Astrocyte (in vitro differentiated cells and primary cell): ENCODE measurements at regions not wholly inside any gene's neighbourhood (a gene's known extent, or its start where the extent isn't known, plus 50 kb on each side); places are given as distances from the start of the nearest gene placed in this dataset.

Source experiments
- DNase-seq: peaks from one replicate; pipeline ENCODE4 v3.0.0-alpha.2; 2010; ENCODE audit warnings: low read depth
- FAIRE-seq: peaks from 2 replicates; lab custom pipeline; 2011; peaks lifted over from hg19 to GRCh38; lab: Jason Lieb, UNC
- H2AFZ ChIP-seq: 2 replicates; pipeline ENCODE4 v1.6.0; 2012; ENCODE audit warnings: low read depth, low read length, inconsistent platforms
- H3K27ac ChIP-seq: 2 replicates; pipeline ENCODE4 v1.5.1; 2011; ENCODE audit warnings: low read depth, low read length, inconsistent platforms
- H3K27me3 ChIP-seq: 2 replicates; pipeline ENCODE4 v1.6.0; 2011; ENCODE audit warnings: low read length, inconsistent platforms; ENCODE audit not compliant: insufficient read depth
- H3K36me3 ChIP-seq: 2 replicates; pipeline ENCODE4 v1.5.1; 2011; ENCODE audit warnings: low read length, inconsistent platforms; ENCODE audit not compliant: insufficient read depth
- H3K4me1 ChIP-seq: 2 replicates; pipeline ENCODE4 v1.5.1; 2011; ENCODE audit warnings: low read length, inconsistent platforms; ENCODE audit not compliant: insufficient read depth
- H3K4me2 ChIP-seq: 2 replicates; pipeline ENCODE4 v1.6.0; 2012; ENCODE audit warnings: low read length, inconsistent platforms
- H3K4me3 ChIP-seq: 2 replicates; pipeline ENCODE4 v1.5.1; 2011; ENCODE audit warnings: low read depth, mild to moderate bottlenecking, low read length, inconsistent platforms; ENCODE audit not compliant: insufficient read depth
- H3K79me2 ChIP-seq: 2 replicates; pipeline ENCODE4 v1.6.0; 2012; ENCODE audit warnings: mild to moderate bottlenecking, low read length, inconsistent platforms; ENCODE audit not compliant: insufficient read depth
- H3K9ac ChIP-seq: 2 replicates; pipeline ENCODE4 v1.6.0; 2012; ENCODE audit warnings: mild to moderate bottlenecking, low read length, inconsistent platforms
- H3K9me3 ChIP-seq: 2 replicates; pipeline ENCODE4 v1.5.1; 2012; ENCODE audit warnings: low read depth, mild to moderate bottlenecking, low read length, inconsistent platforms; ENCODE audit not compliant: insufficient read depth
- H4K20me1 ChIP-seq: 2 replicates; pipeline ENCODE4 v1.6.0; 2012; ENCODE audit warnings: low read length, inconsistent platforms; ENCODE audit not compliant: insufficient read depth
- H3K27ac Mint-ChIP-seq: one replicate; pipeline ENCODE4 v1.8.0; 2021; ENCODE audit warnings: mild to moderate bottlenecking, mixed read lengths; ENCODE audit not compliant: unreplicated experiment
- H3K27me3 Mint-ChIP-seq: one replicate; pipeline ENCODE4 v1.8.0; 2021; ENCODE audit warnings: low read depth, mixed read lengths; ENCODE audit not compliant: unreplicated experiment
- H3K36me3 Mint-ChIP-seq: one replicate; pipeline ENCODE4 v1.8.0; 2021; ENCODE audit warnings: low read depth, mixed read lengths; ENCODE audit not compliant: unreplicated experiment
- H3K4me1 Mint-ChIP-seq: one replicate; pipeline ENCODE4 v1.8.0; 2021; ENCODE audit warnings: low read depth, mixed read lengths; ENCODE audit not compliant: unreplicated experiment
- H3K4me3 Mint-ChIP-seq: one replicate; pipeline ENCODE4 v1.8.0; 2021; ENCODE audit warnings: mild to moderate bottlenecking, moderate library complexity, mixed read lengths; ENCODE audit not compliant: unreplicated experiment
- H3K9me3 Mint-ChIP-seq: one replicate; pipeline ENCODE4 v1.8.0; 2021; ENCODE audit warnings: mild to moderate bottlenecking, mixed read lengths; ENCODE audit not compliant: unreplicated experiment
- EZH2 ChIP-seq: IDR thresholded peaks from 2 replicates; pipeline ENCODE4 v1.6.1; 2012; ENCODE audit warnings: mild to moderate bottlenecking, low read length, inconsistent platforms; ENCODE audit not compliant: insufficient read depth
- TF ChIP-seq, protein P1 (sequence below): IDR thresholded peaks from 2 replicates; pipeline ENCODE4 v1.5.1; 2011; ENCODE audit warnings: low read depth, mild to moderate bottlenecking, inconsistent platforms, low read length, moderate library complexity; ENCODE audit not compliant: insufficient read depth

DNA sequence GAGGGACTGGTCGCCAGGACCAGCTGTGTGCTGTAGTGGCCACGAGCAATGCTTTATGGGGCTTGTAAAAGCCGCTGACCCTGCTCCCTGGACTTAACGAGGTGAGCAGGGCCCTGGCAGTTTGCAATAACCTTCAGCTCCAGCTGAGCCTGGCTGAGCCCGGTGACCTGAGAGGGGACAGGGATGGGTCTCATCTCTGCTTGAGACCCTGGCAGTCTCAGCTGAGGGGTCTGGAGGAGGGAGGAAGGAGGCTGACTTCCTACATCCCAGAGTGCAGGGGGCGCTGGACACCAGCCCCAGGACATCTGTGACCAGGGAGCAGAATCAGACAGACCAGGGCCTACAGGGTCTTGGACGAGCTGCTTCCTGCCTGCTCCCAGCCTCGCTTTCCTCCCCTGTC, 277.5 kb upstream of the MVB12B start:
- Histone ChIP-seq H3K9ac (no peak overlapping the region), H3K4me1 (no peaks in the 10 kb centered on the region), H3K27me3 (peaks cover 20% of the 10 kb centered on the region), H3K4me2 (no peak overlapping the region), H3K4me3 (no peak overlapping the region), H4K20me1 (no peaks in the 10 kb centered on the region), H3K27ac (no peak overlapping the region), H2AFZ (no peak overlapping the region), H3K9me3 (peaks cover 6% of the 10 kb centered on the region), H3K36me3 (no peaks in the 10 kb centered on the region), H3K79me2 (no peaks in the 10 kb centered on the region)
- FAIRE-seq: no peak
- TF ChIP-seq EZH2: no peak
- TF ChIP-seq, protein P1, sequence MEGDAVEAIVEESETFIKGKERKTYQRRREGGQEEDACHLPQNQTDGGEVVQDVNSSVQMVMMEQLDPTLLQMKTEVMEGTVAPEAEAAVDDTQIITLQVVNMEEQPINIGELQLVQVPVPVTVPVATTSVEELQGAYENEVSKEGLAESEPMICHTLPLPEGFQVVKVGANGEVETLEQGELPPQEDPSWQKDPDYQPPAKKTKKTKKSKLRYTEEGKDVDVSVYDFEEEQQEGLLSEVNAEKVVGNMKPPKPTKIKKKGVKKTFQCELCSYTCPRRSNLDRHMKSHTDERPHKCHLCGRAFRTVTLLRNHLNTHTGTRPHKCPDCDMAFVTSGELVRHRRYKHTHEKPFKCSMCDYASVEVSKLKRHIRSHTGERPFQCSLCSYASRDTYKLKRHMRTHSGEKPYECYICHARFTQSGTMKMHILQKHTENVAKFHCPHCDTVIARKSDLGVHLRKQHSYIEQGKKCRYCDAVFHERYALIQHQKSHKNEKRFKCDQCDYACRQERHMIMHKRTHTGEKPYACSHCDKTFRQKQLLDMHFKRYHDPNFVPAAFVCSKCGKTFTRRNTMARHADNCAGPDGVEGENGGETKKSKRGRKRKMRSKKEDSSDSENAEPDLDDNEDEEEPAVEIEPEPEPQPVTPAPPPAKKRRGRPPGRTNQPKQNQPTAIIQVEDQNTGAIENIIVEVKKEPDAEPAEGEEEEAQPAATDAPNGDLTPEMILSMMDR: no peak
- H3K4me3 Mint-ChIP-seq: no peak overlapping the region
- no peak overlapping the region for H3K27ac Mint-ChIP-seq
- H3K9me3 Mint-ChIP-seq: peaks cover 3% of the 10 kb centered on the region
- no peaks in the 10 kb centered on the region for H3K36me3 Mint-ChIP-seq
- H3K27me3 Mint-ChIP-seq: peaks cover 22% of the 10 kb centered on the region
- peaks cover 2% of the 10 kb centered on the region for H3K4me1 Mint-ChIP-seq
- no peak for DNase-seq

- Mint-ChIP-seq H3K9me3 (peaks cover 3% of the 10 kb centered on the region), H3K27me3 (peaks cover 27% of the 10 kb centered on the region), H3K36me3 (no peaks in the 10 kb centered on the region), H3K4me1 (peaks cover 2% of the 10 kb centered on the region), H3K4me3 (no peak overlapping the region), H3K27ac (no peak overlapping the region)
- no peak overlapping the region for H3K27ac ChIP-seq
- DNase-seq (no peak), FAIRE-seq (no peak)
- H3K4me3 ChIP-seq: no peak overlapping the region
- no peak overlapping the region for H2AFZ ChIP-seq
- H3K9me3 ChIP-seq: peaks cover 6% of the 10 kb centered on the region
- H3K4me1 ChIP-seq: peaks cover 2% of the 10 kb centered on the region
- H3K9ac ChIP-seq: no peak overlapping the region
- H3K36me3 ChIP-seq: no peaks in the 10 kb centered on the region
- H3K79me2 ChIP-seq: no peaks in the 10 kb centered on the region
- H4K20me1 ChIP-seq: no peaks in the 10 kb centered on the region
- TF ChIP-seq, protein P1: no peak
- no peak for TF ChIP-seq EZH2
- peaks cover 20% of the 10 kb centered on the region for H3K27me3 ChIP-seq
- no peak overlapping the region for H3K4me2 ChIP-seq
These were observed 276.6 kb upstream of the MVB12B start for GRCh38 chr9:126049896-126050604.

DNA sequence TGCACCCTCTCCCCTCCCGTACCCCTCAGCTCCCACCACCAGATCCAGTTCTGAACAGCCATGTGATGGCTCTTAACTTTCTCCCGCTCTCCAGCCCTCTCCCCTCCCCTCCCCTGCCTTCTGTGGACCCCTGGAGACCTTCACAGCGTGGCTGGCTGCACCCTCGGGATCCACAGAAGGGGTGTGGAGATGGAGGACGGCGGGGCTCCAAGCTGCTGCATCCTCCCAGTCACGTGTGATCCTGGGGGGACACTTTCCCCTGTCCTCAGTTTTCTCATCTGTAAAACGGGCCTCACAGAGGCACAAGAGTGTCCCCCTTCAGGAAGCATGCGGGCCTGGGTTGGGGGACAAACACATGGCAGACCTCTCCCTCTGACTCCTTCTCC, 276.0 kb upstream of the MVB12B start:
- H3K4me1 ChIP-seq: peaks cover 7% of the 10 kb centered on the region
- H3K9me3 Mint-ChIP-seq: peaks cover 3% of the 10 kb centered on the region
- no peaks in the 10 kb centered on the region for H3K36me3 Mint-ChIP-seq
- no peak overlapping the region for H3K27ac Mint-ChIP-seq
- FAIRE-seq: no peak
- peaks cover 6% of the 10 kb centered on the region for H3K9me3 ChIP-seq
- DNase-seq: no peak
- no peaks in the 10 kb centered on the region for H4K20me1 ChIP-seq
- TF ChIP-seq EZH2: no peak
- TF ChIP-seq, protein P1: no peak
- peaks cover 6% of the 10 kb centered on the region for H3K4me1 Mint-ChIP-seq
- no peaks in the 10 kb centered on the region for H3K36me3 ChIP-seq
- H3K27me3 ChIP-seq: peaks cover 20% of the 10 kb centered on the region
- H3K79me2 ChIP-seq: no peaks in the 10 kb centered on the region
- peaks cover 27% of the 10 kb centered on the region for H3K27me3 Mint-ChIP-seq
- no peak overlapping the region for H3K4me3 Mint-ChIP-seq
- H3K4me2 ChIP-seq: no peak overlapping the region
- no peak overlapping the region for H3K9ac ChIP-seq
- H2AFZ ChIP-seq: no peak overlapping the region
- H3K27ac ChIP-seq: no peak overlapping the region
- H3K4me3 ChIP-seq: no peak overlapping the region
